Mesendoderm (in vitro differentiated cells): ENCODE measurements at regions not wholly inside any gene's neighbourhood (a gene's known extent, or its start where the extent isn't known, plus 50 kb on each side); places are given as distances from the start of the nearest gene placed in this dataset.

Experiments used
- DNase-seq: peaks from one replicate; pipeline ENCODE4 v3.0.0; 2013
- H2AK5ac ChIP-seq: 2 replicates; pipeline ENCODE4 v1.6.1; 2013; ENCODE audit warnings: low read length, inconsistent platforms
- H2BK120ac ChIP-seq: 2 replicates; pipeline ENCODE4 v1.6.1; 2013; ENCODE audit warnings: low read depth, mild to moderate bottlenecking, low read length, moderate library complexity, mixed read lengths
- H2BK15ac ChIP-seq: replicated peaks from 2 replicates; pipeline ENCODE4 v1.6.1; 2013; ENCODE audit warnings: low read depth, mild to moderate bottlenecking, moderate library complexity
- H2BK5ac ChIP-seq: 2 replicates; pipeline ENCODE4 v1.6.1; 2013; ENCODE audit warnings: low read length, inconsistent platforms
- H3K18ac ChIP-seq: 2 replicates; pipeline ENCODE4 v1.6.1; 2013; ENCODE audit warnings: mild to moderate bottlenecking, low read length, mixed read lengths
- H3K23ac ChIP-seq: one replicate; pipeline ENCODE4 v1.6.1; 2013; ENCODE audit warnings: low read length
- H3K27ac ChIP-seq: 2 replicates; pipeline ENCODE4 v1.5.1; 2013; ENCODE audit warnings: low read depth, mild to moderate bottlenecking, inconsistent platforms, low read length, moderate library complexity
- H3K27me3 ChIP-seq: 2 replicates; pipeline ENCODE4 v1.6.1; 2013; ENCODE audit warnings: low read length, control low read depth, mild to moderate bottlenecking, inconsistent platforms; ENCODE audit not compliant: insufficient read depth, poor library complexity
- H3K36me3 ChIP-seq: 2 replicates; pipeline ENCODE4 v1.6.1; 2013; ENCODE audit warnings: low read length, inconsistent platforms; ENCODE audit not compliant: control insufficient read depth, insufficient read depth
- H3K4ac ChIP-seq: one replicate; pipeline ENCODE4 v1.6.1; 2013; ENCODE audit warnings: low read depth, mild to moderate bottlenecking, low read length, moderate library complexity
- H3K4me1 ChIP-seq: 2 replicates; pipeline ENCODE4 v1.6.1; 2013; ENCODE audit warnings: low read depth, low read length, inconsistent platforms; ENCODE audit not compliant: control insufficient read depth
- H3K4me2 ChIP-seq: 2 replicates; pipeline ENCODE4 v1.6.1; 2013; ENCODE audit warnings: low read length
- H3K4me3 ChIP-seq: 2 replicates; pipeline ENCODE4 v1.5.1; 2013; ENCODE audit warnings: mild to moderate bottlenecking, low read length
- H3K56ac ChIP-seq: one replicate; pipeline ENCODE4 v1.6.1; 2013; ENCODE audit warnings: low read length
- H3K79me1 ChIP-seq: 2 replicates; pipeline ENCODE4 v1.6.1; 2013; ENCODE audit warnings: low read length, inconsistent platforms
- H3K79me2 ChIP-seq: 2 replicates; pipeline ENCODE4 v1.6.1; 2013; ENCODE audit warnings: mild to moderate bottlenecking, low read length; ENCODE audit not compliant: control insufficient read depth, insufficient read depth
- H3K9ac ChIP-seq: 2 replicates; pipeline ENCODE4 v1.6.1; 2013; ENCODE audit warnings: low read length, inconsistent platforms
- H4K5ac ChIP-seq: one replicate; pipeline ENCODE4 v1.6.1; 2013; ENCODE audit warnings: low read length
- H4K8ac ChIP-seq: one replicate; pipeline ENCODE4 v1.6.1; 2013; ENCODE audit warnings: low read depth, mild to moderate bottlenecking, control low read depth, low read length, moderate library complexity
- WGBS: extraction: QIAGEN DNeasy Blood & Tissue Kit; methylation state at CpG from one replicate; pipeline ENCODE4 v1.1.7; 2013; ENCODE audit warnings: low lambda C conversion rate, missing lambda C conversion rate; ENCODE audit not compliant: insufficient coverage; ENCODE audit errors: extremely low coverage; 5-methylcytosine and 5-hydroxymethylcytosine counted together

- Histone ChIP-seq H4K5ac (no peak overlapping the region), H2BK5ac (no peak overlapping the region), H3K23ac (no peak overlapping the region), H3K79me1 (no peaks in the 10 kb centered on the region), H3K4me3 (no peak overlapping the region), H2AK5ac (no peak overlapping the region), H3K36me3 (no peaks in the 10 kb centered on the region), H3K56ac (no peak overlapping the region), H3K18ac (no peak overlapping the region), H2BK120ac (no peak overlapping the region), H3K27ac (no peak overlapping the region), H3K9ac (no peak overlapping the region), H3K4me2 (no peak overlapping the region), H3K4me1 (no peaks in the 10 kb centered on the region), H3K4ac (no peak overlapping the region), H4K8ac (no peak overlapping the region), H3K79me2 (no peaks in the 10 kb centered on the region), H2BK15ac (no peak overlapping the region), H3K27me3 (no peaks in the 10 kb centered on the region)
- no CpG with 5 or more reads among the region's 29 CpGs for WGBS
- no peak for DNase-seq
These were observed 127.6 kb upstream of the CLINT1 start for GRCh38 chr5:157986431-157986990.

DNA sequence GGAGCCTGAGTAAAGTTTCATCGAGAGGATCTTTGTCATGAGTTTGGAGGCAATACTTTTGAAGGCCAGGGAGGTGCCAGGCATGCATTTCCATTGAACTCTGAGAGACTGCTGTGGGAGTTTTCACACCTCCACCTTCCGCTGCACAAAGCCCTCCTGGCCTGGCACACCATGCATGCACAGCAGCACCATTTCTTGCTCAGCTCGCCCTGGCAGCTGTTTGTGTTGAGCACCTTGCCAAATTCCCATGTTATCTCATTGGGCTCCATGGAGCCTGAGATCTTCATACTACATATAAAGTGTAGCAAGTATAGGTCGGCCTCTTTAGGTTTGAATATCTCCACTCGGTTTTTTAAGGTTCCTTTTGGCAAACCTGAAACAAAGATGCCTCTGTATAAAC lies 125.7 kb upstream of the CLINT1 start:
- no peak overlapping the region for H3K9ac ChIP-seq

GRCh38 chr5:157983906-157984551 lies 125.1 kb upstream of the CLINT1 start:
- Histone ChIP-seq H3K79me1 (no peaks in the 10 kb centered on the region), H3K27ac (no peak overlapping the region), H3K79me2 (no peaks in the 10 kb centered on the region), H3K18ac (no peak overlapping the region), H2BK5ac (no peak overlapping the region), H3K27me3 (no peaks in the 10 kb centered on the region), H3K4ac (no peak overlapping the region), H3K23ac (no peak overlapping the region), H2BK120ac (no peak overlapping the region), H3K9ac (no peak overlapping the region), H3K36me3 (no peaks in the 10 kb centered on the region), H3K4me2 (no peak overlapping the region), H4K8ac (no peak overlapping the region), H4K5ac (no peak overlapping the region), H3K4me3 (no peak overlapping the region), H3K4me1 (no peaks in the 10 kb centered on the region), H3K56ac (no peak overlapping the region), H2BK15ac (no peak overlapping the region), H2AK5ac (no peak overlapping the region)
- WGBS: no CpG with 5 or more reads among the region's 3 CpGs
- DNase-seq: no peak

More for the DNA sequence above, 125.7 kb upstream of the CLINT1 start:
- no peak overlapping the region for H2BK15ac ChIP-seq
- no peaks in the 10 kb centered on the region for H3K79me1 ChIP-seq
- no peak overlapping the region for H3K56ac ChIP-seq
- H3K4me2 ChIP-seq: no peak overlapping the region
- H2AK5ac ChIP-seq: no peak overlapping the region
- no peaks in the 10 kb centered on the region for H3K4me1 ChIP-seq
- H3K4me3 ChIP-seq: no peak overlapping the region
- H4K5ac ChIP-seq: no peak overlapping the region
- no peaks in the 10 kb centered on the region for H3K27me3 ChIP-seq
- no peak overlapping the region for H2BK120ac ChIP-seq
- H2BK5ac ChIP-seq: no peak overlapping the region
- no peak for DNase-seq
- H3K79me2 ChIP-seq: no peaks in the 10 kb centered on the region
- H3K18ac ChIP-seq: no peak overlapping the region
- H3K4ac ChIP-seq: no peak overlapping the region
- H3K36me3 ChIP-seq: no peaks in the 10 kb centered on the region
- no peak overlapping the region for H3K23ac ChIP-seq
- H4K8ac ChIP-seq: no peak overlapping the region
- no peak overlapping the region for H3K27ac ChIP-seq
- WGBS: no CpG with 5 or more reads among the region's 5 CpGs

DNA sequence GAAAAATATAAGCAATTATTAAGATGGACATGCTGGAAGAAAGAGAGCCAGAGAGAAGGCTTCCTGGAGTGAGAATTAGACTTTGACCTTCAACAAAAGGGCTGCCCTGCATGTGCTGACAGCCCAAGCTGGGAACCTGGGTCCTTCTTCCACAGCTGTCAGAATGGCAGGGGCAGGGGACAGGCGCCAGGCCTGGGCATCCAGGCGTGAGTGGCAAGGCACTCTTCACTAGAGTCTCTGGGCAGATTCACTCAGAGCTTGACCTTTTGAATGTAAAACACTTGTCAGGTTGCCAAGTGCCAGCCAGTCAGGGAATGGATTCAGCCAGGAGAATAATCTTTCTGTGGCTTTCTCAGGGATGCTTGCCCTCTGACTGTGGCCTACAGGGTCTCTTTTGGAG lies 119.1 kb upstream of the CLINT1 start:
- no peaks in the 10 kb centered on the region for H3K4me1 ChIP-seq
- H3K79me2 ChIP-seq: no peaks in the 10 kb centered on the region
- H3K27me3 ChIP-seq: no peaks in the 10 kb centered on the region
- no peak overlapping the region for H2BK5ac ChIP-seq
- H3K4me2 ChIP-seq: no peak overlapping the region
- H2BK15ac ChIP-seq: no peak overlapping the region
- no peak for DNase-seq
- no peaks in the 10 kb centered on the region for H3K36me3 ChIP-seq
- no peak overlapping the region for H3K56ac ChIP-seq
- WGBS: no CpG with 5 or more reads among the region's 2 CpGs
- no peak overlapping the region for H4K5ac ChIP-seq
- no peak overlapping the region for H2AK5ac ChIP-seq
- H3K4me3 ChIP-seq: no peak overlapping the region
- no peak overlapping the region for H3K4ac ChIP-seq
- no peak overlapping the region for H3K9ac ChIP-seq
- no peaks in the 10 kb centered on the region for H3K79me1 ChIP-seq
- H3K18ac ChIP-seq: peak overlapping the region; percentile 32
- H3K27ac ChIP-seq: no peak overlapping the region
- no peak overlapping the region for H3K23ac ChIP-seq
- H4K8ac ChIP-seq: no peak overlapping the region
- no peak overlapping the region for H2BK120ac ChIP-seq

GRCh38 chr5:157976429-157976828 lies 117.5 kb upstream of the CLINT1 start:
- no peak overlapping the region for H3K4me2 ChIP-seq
- no peaks in the 10 kb centered on the region for H3K79me1 ChIP-seq
- H3K27me3 ChIP-seq: no peaks in the 10 kb centered on the region
- H3K23ac ChIP-seq: no peak overlapping the region
- no peak overlapping the region for H2BK15ac ChIP-seq
- no peak overlapping the region for H3K27ac ChIP-seq
- H3K4ac ChIP-seq: no peak overlapping the region
- H2BK120ac ChIP-seq: no peak overlapping the region
- H3K56ac ChIP-seq: no peak overlapping the region
- H3K4me1 ChIP-seq: no peaks in the 10 kb centered on the region
- DNase-seq: no peak
- no peaks in the 10 kb centered on the region for H3K36me3 ChIP-seq
- H4K5ac ChIP-seq: no peak overlapping the region
- no peak overlapping the region for H4K8ac ChIP-seq
- H2BK5ac ChIP-seq: no peak overlapping the region
- no peaks in the 10 kb centered on the region for H3K79me2 ChIP-seq
- no peak overlapping the region for H3K9ac ChIP-seq
- no peak overlapping the region for H3K18ac ChIP-seq
- H3K4me3 ChIP-seq: no peak overlapping the region
- H2AK5ac ChIP-seq: no peak overlapping the region

GRCh38 chr5:157972579-157972978 lies 113.6 kb upstream of the CLINT1 start:
- Histone ChIP-seq H3K36me3 (no peaks in the 10 kb centered on the region), H3K79me1 (no peaks in the 10 kb centered on the region), H3K4me1 (no peaks in the 10 kb centered on the region), H2BK15ac (no peak overlapping the region), H3K4me3 (no peak overlapping the region), H3K4me2 (no peak overlapping the region), H2BK5ac (no peak overlapping the region), H3K27ac (no peak overlapping the region), H3K79me2 (no peaks in the 10 kb centered on the region), H3K56ac (no peak overlapping the region), H3K9ac (no peak overlapping the region), H3K4ac (no peak overlapping the region), H3K23ac (no peak overlapping the region), H4K8ac (no peak overlapping the region), H2AK5ac (no peak overlapping the region), H3K18ac (no peak overlapping the region), H3K27me3 (no peaks in the 10 kb centered on the region), H4K5ac (no peak overlapping the region), H2BK120ac (no peak overlapping the region)
- WGBS: no CpG with 5 or more reads among the region's 6 CpGs
- DNase-seq: no peak
